Activated CD4-positive, CD25-positive, alpha-beta regulatory T cell (primary cell): ENCODE measurements at regions not wholly inside any gene's neighbourhood (a gene's known extent, or its start where the extent isn't known, plus 50 kb on each side); places are given as distances from the start of the nearest gene placed in this dataset.

Source experiments
- DNase-seq, 4 experiments: peaks; one replicate each; lab custom pipeline; 2025; lab: John Stamatoyannopoulos, UW

- no peak for DNase-seq
These were observed 361.1 kb upstream of the NUDT12 start for GRCh38 chr5:103923616-103924168.

- no peak for DNase-seq
These were observed 356.9 kb upstream of the NUDT12 start for GRCh38 chr5:103919506-103919905.

DNA sequence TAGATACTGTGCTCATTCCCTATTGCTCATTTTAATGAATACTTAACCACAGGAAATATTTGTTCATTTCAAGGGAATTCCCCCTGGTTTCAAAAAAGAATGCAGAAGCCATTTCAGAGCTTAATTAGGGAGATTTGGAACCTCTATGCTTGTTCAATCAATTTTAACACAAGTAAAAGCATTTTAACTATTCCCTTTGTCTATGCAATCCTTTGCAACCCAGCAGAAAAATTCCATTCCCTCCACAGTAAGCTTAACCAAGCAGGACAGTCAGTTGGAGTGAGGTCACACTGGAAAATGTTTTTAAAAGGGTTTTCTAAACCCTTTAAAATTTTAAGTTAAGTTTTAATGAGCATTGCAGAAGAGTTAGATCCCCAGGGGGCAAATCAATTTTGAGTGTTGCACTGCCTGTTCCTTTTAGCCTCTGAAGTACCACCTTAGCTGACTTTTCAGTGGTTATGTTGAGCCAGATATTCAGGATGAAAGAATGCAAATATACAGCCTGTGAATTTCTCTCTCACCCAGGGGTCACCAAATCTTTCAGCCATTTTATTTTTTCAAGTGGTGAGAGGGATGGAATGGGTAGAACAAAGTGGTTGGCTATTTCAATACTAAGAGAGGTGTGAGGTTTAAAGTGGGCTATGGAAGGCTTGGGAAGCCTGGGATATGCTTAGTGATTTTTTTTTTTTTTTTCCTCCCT, 356.2 kb upstream of the NUDT12 start:
- DNase-seq, result no peak

DNA sequence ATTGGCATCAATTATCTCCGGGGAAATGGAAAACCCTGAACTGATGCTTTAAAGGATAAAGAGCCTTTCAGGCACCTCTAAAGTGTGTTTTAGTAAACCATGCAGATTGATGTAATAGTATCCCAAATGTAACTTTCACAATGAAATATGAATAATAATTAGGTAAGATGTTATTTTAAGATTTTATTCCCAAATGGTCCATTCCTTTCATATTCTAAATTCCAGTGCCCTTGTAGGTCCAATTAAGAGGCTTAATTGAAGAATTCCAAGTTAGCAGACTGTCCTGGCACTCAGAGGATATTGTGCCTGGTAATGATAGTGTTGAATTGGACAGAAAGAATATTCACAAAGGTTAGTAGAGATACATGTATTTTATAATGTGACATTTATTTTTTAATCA, 352.5 kb upstream of the NUDT12 start:
- DNase-seq, result no peak

GRCh38 chr5:103910786-103911185, 348.2 kb upstream of the NUDT12 start:
- no peak for DNase-seq

DNA sequence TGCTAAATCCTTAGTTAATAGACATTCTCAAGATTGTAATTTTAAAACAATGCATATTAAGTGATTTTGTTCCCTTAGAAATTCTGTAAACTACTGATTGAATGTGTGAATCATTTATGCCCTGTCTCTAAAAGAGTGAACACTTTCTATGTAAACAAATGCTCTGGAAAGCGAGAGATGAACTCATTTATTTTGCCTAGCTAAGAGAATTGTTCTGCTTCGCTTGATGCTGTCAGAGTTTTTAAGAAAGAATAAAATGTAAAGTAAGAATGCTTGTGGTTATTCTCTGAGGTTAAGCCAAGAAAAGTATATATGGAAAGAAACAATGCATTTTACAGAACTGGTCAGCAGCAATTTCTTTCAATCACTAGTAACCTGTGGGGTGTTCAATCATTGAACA, 347.4 kb upstream of the NUDT12 start:
- DNase-seq, result no peak

GRCh38 chr5:103909391-103909790, 346.8 kb upstream of the NUDT12 start:
- no peak for DNase-seq

DNA sequence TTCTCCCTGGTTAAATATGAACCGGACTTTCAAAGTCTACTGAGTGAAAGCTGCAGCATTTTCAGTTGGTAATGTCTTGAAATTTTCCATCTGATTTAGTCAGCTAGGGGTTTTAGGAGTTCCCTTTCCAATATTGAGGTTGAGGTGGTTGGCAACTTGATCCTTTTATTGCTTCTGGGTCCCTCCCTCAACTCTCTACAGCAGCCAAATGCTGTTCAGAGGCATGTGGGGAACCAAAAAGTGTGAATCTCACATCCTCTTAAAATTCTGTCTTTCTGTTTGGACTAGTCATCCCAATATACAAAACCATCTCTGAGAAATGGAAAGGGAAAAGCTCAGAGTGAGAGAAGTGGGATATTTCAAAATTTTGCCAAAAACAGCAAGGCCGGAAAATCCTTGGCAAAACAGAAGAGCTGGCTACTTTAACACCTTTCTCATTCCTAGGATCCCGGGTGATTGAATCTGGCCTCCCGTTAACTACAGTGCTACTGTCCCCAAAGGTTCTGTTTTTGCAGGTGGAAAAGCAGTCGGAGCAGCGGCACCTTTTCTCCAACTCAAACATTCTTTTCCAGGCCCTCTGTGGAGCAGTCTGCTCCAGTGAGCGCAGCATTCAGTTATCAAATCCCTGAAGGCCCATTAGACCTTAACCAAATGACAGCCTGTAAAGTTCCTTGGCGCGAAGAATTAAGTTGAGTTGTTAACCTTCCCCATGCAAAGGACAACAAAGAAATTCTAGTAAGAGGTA, 345.9 kb upstream of the NUDT12 start:
- DNase-seq, result no peak

DNA sequence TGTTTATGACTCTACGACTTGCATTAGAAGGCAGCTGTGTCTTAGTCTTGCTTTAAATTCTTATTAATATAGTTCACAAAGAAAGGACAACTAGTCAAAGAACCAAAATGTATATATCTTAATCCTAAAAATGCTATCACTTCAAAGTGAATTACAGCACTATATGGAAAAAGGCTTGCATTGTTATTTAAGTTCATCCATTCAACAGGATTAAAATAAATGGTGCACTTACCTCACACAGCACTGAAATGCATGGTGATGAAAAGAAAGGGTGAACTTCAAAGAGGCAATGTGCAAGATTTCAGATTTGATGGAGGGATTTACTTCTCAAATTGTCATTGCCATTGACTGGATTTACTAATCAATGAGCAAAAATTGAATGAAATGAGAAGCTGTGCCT, 344.4 kb upstream of the NUDT12 start:
- no peak for DNase-seq

GRCh38 chr5:103904651-103905050, 342.1 kb upstream of the NUDT12 start:
- no peak for DNase-seq

DNA sequence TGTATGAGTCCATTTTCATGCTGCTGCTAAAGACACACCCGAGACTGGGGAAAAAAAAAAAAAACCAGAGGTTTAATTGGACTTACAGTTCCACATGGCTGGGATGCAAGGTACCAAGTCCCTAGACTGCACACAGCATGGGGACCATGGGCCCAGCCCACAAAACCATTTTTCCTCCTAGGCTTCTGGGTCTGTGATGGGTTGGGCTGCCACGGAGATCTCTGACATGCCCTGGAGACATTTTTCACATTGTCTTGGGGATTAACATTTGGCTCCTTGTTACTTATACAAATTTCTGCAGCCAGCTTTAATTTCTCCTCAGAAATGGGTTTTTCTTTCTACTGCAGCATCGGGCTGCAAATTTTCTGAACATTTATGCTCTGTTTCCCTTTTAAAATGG, 340.3 kb upstream of the NUDT12 start:
- DNase-seq, result no peak

- no peak for DNase-seq
These were observed 339.3 kb upstream of the NUDT12 start for GRCh38 chr5:103901885-103902284.

GRCh38 chr5:103896593-103896992, 334.0 kb upstream of the NUDT12 start:
- no peak for DNase-seq

- DNase-seq, result no peak
These were observed 333.1 kb upstream of the NUDT12 start for GRCh38 chr5:103895738-103896137.

GRCh38 chr5:103894882-103895281, 332.3 kb upstream of the NUDT12 start:
- no peak for DNase-seq

GRCh38 chr5:103891151-103891550, 328.6 kb upstream of the NUDT12 start:
- no peak for DNase-seq

- no peak for DNase-seq
These were observed 327.7 kb upstream of the NUDT12 start for GRCh38 chr5:103890313-103890712.

GRCh38 chr5:103889500-103890209, 327.1 kb upstream of the NUDT12 start:
- no peak for DNase-seq

DNA sequence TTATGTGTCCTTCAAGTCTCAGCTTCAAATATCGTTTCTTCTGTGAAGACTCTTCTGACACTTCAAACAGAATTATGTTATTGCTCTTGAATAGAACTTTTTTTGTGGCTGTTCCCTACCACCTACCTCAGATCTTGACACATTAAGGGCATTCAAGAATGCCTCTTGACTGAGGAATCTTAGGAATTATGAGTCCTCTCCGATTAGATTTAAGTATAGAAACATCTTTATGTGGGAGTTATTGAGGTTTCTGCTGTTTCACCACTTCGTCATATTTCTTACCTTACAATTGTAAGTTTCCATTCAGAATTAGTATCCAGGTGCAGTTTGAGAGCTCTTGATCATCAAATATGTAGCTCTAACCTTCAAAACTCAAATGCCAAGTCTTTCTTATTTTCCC, 324.2 kb upstream of the NUDT12 start:
- no peak for DNase-seq

- no peak for DNase-seq
These were observed 320.6 kb upstream of the NUDT12 start for GRCh38 chr5:103883143-103883542.

DNA sequence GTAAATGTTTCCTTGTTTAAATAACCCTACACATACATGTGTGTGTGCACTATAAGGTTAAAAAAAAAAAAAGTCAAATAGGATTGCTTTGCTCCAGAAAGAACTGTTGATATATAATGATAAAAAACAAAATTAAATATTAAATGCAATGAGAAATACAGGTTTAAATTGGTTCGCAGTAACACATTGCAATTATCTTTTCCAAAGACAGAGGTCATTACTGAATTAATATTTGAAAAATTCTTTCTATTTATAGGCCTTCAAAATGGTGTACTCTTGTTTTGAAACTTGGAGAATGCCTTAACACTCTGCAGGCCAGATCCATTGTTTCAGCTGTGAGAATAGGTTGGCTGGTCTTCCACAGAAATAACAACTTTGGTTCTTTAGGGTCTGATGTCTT, 319.0 kb upstream of the NUDT12 start:
- no peak for DNase-seq

GRCh38 chr5:103867857-103868598, 305.4 kb upstream of the NUDT12 start:
- no peak for DNase-seq
